GM23248 (cell line): ENCODE measurements at regions not wholly inside any gene's neighbourhood (a gene's known extent, or its start where the extent isn't known, plus 50 kb on each side); places are given as distances from the start of the nearest gene placed in this dataset.

ENCODE experiments used
- EZH2 ChIP-seq: fragments of 200-600 bp; sonication (generic); IDR thresholded peaks from 2 replicates; pipeline ENCODE4 v1.6.1; 2018; ENCODE audit warnings: antibody characterized with exemption, mild to moderate bottlenecking; ENCODE audit not compliant: insufficient read depth, poor library complexity, severe bottlenecking
- EZH2phosphoT487 ChIP-seq: fragments of 200-600 bp; sonication (generic); IDR thresholded peaks from 2 replicates; pipeline ENCODE4 v1.6.1; 2018; ENCODE audit warnings: antibody characterized with exemption, moderate library complexity, mild to moderate bottlenecking, low read depth; ENCODE audit not compliant: insufficient read depth

DNA sequence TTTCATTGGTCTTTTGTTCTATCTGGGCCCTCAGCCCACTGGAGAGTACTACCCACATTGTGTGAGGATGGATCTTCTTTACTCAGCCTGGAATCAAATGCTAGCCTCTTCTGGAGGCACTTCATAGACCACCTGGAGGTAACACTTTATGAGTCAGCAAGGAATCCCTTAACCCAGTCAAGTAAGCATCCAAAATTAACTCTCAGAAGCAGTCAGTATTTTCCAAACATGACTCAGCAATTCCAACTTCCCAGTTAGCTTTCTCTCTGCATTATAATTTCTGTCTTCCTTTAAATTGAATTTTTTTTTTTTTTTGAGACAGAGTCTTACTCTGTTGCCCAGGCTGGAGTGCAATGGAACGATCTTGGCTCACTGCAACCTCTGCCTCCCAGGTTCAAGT is 142.7 kb downstream of the ACKR3 start:
- no peak for TF ChIP-seq EZH2phosphoT487
- TF ChIP-seq EZH2 = no peak
